ENCODE measurements at regions not wholly inside any gene's neighbourhood (a gene's known extent, or its start where the extent isn't known, plus 50 kb on each side); places are given as distances from the start of the nearest gene placed in this dataset.
A peak's percentile ranks its signal among the peaks of the same experiment; 100 is the strongest.

- H2BK15ac ChIP-seq (replicated peaks; ENCODE audit: low read depth) = no peak overlapping the region
- no peak overlapping the region for H4K8ac ChIP-seq (ENCODE audit: low read depth, low read length)
- no CpG with 5 or more reads among the region's 4 CpGs for WGBS (ENCODE audit: extremely low coverage, insufficient coverage, low lambda C conversion rate)
- no peak overlapping the region for H3K56ac ChIP-seq (ENCODE audit: low read length)
- H2AK5ac ChIP-seq (ENCODE audit: low read length) = no peak overlapping the region
- no peak overlapping the region for H3K4me2 ChIP-seq (ENCODE audit: low read length)
- no peaks in the 10 kb centered on the region for H3K79me2 ChIP-seq (ENCODE audit: control insufficient read depth, insufficient read depth, low read length)
- no peak overlapping the region for H3K18ac ChIP-seq (ENCODE audit: low read length)
- no peak overlapping the region for H3K9ac ChIP-seq (ENCODE audit: low read length)
- no peak overlapping the region for H3K23ac ChIP-seq (ENCODE audit: low read length)
- H3K4ac ChIP-seq (ENCODE audit: low read depth, low read length) = no peak overlapping the region
- H3K4me1 ChIP-seq (ENCODE audit: control insufficient read depth, low read depth, low read length) = no peaks in the 10 kb centered on the region
- H3K36me3 ChIP-seq (ENCODE audit: control insufficient read depth, insufficient read depth, low read length) = no peaks in the 10 kb centered on the region
- DNase-seq = no peak
- no peak overlapping the region for H3K4me3 ChIP-seq (ENCODE audit: low read length)
- no peak overlapping the region for H2BK5ac ChIP-seq (ENCODE audit: low read length)
- no peak overlapping the region for H3K27ac ChIP-seq (ENCODE audit: low read depth, low read length)
- H3K27me3 ChIP-seq (ENCODE audit: insufficient read depth, low read length, poor library complexity) = no peaks in the 10 kb centered on the region
- H4K5ac ChIP-seq (ENCODE audit: low read length) = no peak overlapping the region
- no peaks in the 10 kb centered on the region for H3K79me1 ChIP-seq (ENCODE audit: low read length)
- H2BK120ac ChIP-seq (ENCODE audit: low read depth, low read length) = no peak overlapping the region
These were observed 696.8 kb upstream of the COX7C start for GRCh38 chr5:85920984-85921383.

- Histone ChIP-seq H2BK120ac (ENCODE audit: low read depth, low read length) (no peak overlapping the region), H3K9ac (ENCODE audit: low read length) (no peak overlapping the region), H3K4me2 (ENCODE audit: low read length) (no peak overlapping the region), H3K23ac (ENCODE audit: low read length) (no peak overlapping the region), H3K79me1 (ENCODE audit: low read length) (no peaks in the 10 kb centered on the region), H3K27me3 (ENCODE audit: insufficient read depth, low read length, poor library complexity) (no peaks in the 10 kb centered on the region), H2BK15ac (replicated peaks; ENCODE audit: low read depth) (no peak overlapping the region), H3K4me1 (ENCODE audit: control insufficient read depth, low read depth, low read length) (no peaks in the 10 kb centered on the region), H3K36me3 (ENCODE audit: control insufficient read depth, insufficient read depth, low read length) (no peaks in the 10 kb centered on the region), H3K27ac (ENCODE audit: low read depth, low read length) (no peak overlapping the region), H2BK5ac (ENCODE audit: low read length) (no peak overlapping the region), H3K18ac (ENCODE audit: low read length) (no peak overlapping the region), H3K4ac (ENCODE audit: low read depth, low read length) (no peak overlapping the region), H3K56ac (ENCODE audit: low read length) (no peak overlapping the region), H4K5ac (ENCODE audit: low read length) (no peak overlapping the region), H3K4me3 (ENCODE audit: low read length) (no peak overlapping the region), H4K8ac (ENCODE audit: low read depth, low read length) (no peak overlapping the region), H3K79me2 (ENCODE audit: control insufficient read depth, insufficient read depth, low read length) (no peaks in the 10 kb centered on the region), H2AK5ac (ENCODE audit: low read length) (no peak overlapping the region)
- no CpG with 5 or more reads among the region's 2 CpGs for WGBS (ENCODE audit: extremely low coverage, insufficient coverage, low lambda C conversion rate)
- peak; percentile 29 for DNase-seq
These were observed 696.2 kb upstream of the COX7C start for GRCh38 chr5:85921590-85921989.

- H2AK5ac ChIP-seq (ENCODE audit: low read length) = no peak overlapping the region
- no peak overlapping the region for H3K27ac ChIP-seq (ENCODE audit: low read depth, low read length)
- no peaks in the 10 kb centered on the region for H3K36me3 ChIP-seq (ENCODE audit: control insufficient read depth, insufficient read depth, low read length)
- H3K4me1 ChIP-seq (ENCODE audit: control insufficient read depth, low read depth, low read length) = no peaks in the 10 kb centered on the region
- no peak overlapping the region for H3K9ac ChIP-seq (ENCODE audit: low read length)
- no peaks in the 10 kb centered on the region for H3K27me3 ChIP-seq (ENCODE audit: insufficient read depth, low read length, poor library complexity)
- H2BK120ac ChIP-seq (ENCODE audit: low read depth, low read length) = no peak overlapping the region
- no peak overlapping the region for H3K56ac ChIP-seq (ENCODE audit: low read length)
- no peak overlapping the region for H3K4ac ChIP-seq (ENCODE audit: low read depth, low read length)
- no peak overlapping the region for H3K18ac ChIP-seq (ENCODE audit: low read length)
- H4K8ac ChIP-seq (ENCODE audit: low read depth, low read length) = no peak overlapping the region
- H3K79me1 ChIP-seq (ENCODE audit: low read length) = no peaks in the 10 kb centered on the region
- H2BK5ac ChIP-seq (ENCODE audit: low read length) = no peak overlapping the region
- WGBS (ENCODE audit: extremely low coverage, insufficient coverage, low lambda C conversion rate) = no CpG with 5 or more reads among the region's 4 CpGs
- H3K4me2 ChIP-seq (ENCODE audit: low read length) = no peak overlapping the region
- DNase-seq = no peak
- no peaks in the 10 kb centered on the region for H3K79me2 ChIP-seq (ENCODE audit: control insufficient read depth, insufficient read depth, low read length)
- no peak overlapping the region for H4K5ac ChIP-seq (ENCODE audit: low read length)
- H3K4me3 ChIP-seq (ENCODE audit: low read length) = no peak overlapping the region
- no peak overlapping the region for H3K23ac ChIP-seq (ENCODE audit: low read length)
- H2BK15ac ChIP-seq (replicated peaks; ENCODE audit: low read depth) = no peak overlapping the region
These were observed 690.1 kb upstream of the COX7C start for GRCh38 chr5:85927632-85928031.

- WGBS (ENCODE audit: extremely low coverage, insufficient coverage, low lambda C conversion rate) = no CpG with 5 or more reads among the region's 2 CpGs
- Histone ChIP-seq H2AK5ac (ENCODE audit: low read length) (no peak overlapping the region), H2BK5ac (ENCODE audit: low read length) (no peak overlapping the region), H4K8ac (ENCODE audit: low read depth, low read length) (no peak overlapping the region), H3K79me2 (ENCODE audit: control insufficient read depth, insufficient read depth, low read length) (no peaks in the 10 kb centered on the region), H4K5ac (ENCODE audit: low read length) (no peak overlapping the region), H2BK15ac (replicated peaks; ENCODE audit: low read depth) (no peak overlapping the region), H3K4me1 (ENCODE audit: control insufficient read depth, low read depth, low read length) (no peaks in the 10 kb centered on the region), H3K27ac (ENCODE audit: low read depth, low read length) (no peak overlapping the region), H3K23ac (ENCODE audit: low read length) (no peak overlapping the region), H2BK120ac (ENCODE audit: low read depth, low read length) (no peak overlapping the region), H3K56ac (ENCODE audit: low read length) (no peak overlapping the region), H3K18ac (ENCODE audit: low read length) (no peak overlapping the region), H3K9ac (ENCODE audit: low read length) (no peak overlapping the region), H3K79me1 (ENCODE audit: low read length) (no peaks in the 10 kb centered on the region), H3K36me3 (ENCODE audit: control insufficient read depth, insufficient read depth, low read length) (no peaks in the 10 kb centered on the region), H3K4ac (ENCODE audit: low read depth, low read length) (no peak overlapping the region), H3K27me3 (ENCODE audit: insufficient read depth, low read length, poor library complexity) (no peaks in the 10 kb centered on the region), H3K4me2 (ENCODE audit: low read length) (no peak overlapping the region), H3K4me3 (ENCODE audit: low read length) (no peak overlapping the region)
- DNase-seq = no peak
These were observed 688.0 kb upstream of the COX7C start for GRCh38 chr5:85929713-85930112.

GRCh38 chr5:85931220-85931619 is 686.5 kb upstream of the COX7C start:
- Histone ChIP-seq H3K9ac (ENCODE audit: low read length) (no peak overlapping the region), H2BK120ac (ENCODE audit: low read depth, low read length) (no peak overlapping the region), H3K36me3 (ENCODE audit: control insufficient read depth, insufficient read depth, low read length) (no peaks in the 10 kb centered on the region), H3K79me1 (ENCODE audit: low read length) (no peaks in the 10 kb centered on the region), H3K18ac (ENCODE audit: low read length) (no peak overlapping the region), H4K5ac (ENCODE audit: low read length) (no peak overlapping the region), H3K4me2 (ENCODE audit: low read length) (no peak overlapping the region), H3K4me3 (ENCODE audit: low read length) (no peak overlapping the region), H3K4ac (ENCODE audit: low read depth, low read length) (no peak overlapping the region), H3K4me1 (ENCODE audit: control insufficient read depth, low read depth, low read length) (no peaks in the 10 kb centered on the region), H3K27ac (ENCODE audit: low read depth, low read length) (no peak overlapping the region), H3K27me3 (ENCODE audit: insufficient read depth, low read length, poor library complexity) (no peaks in the 10 kb centered on the region), H4K8ac (ENCODE audit: low read depth, low read length) (no peak overlapping the region), H2BK5ac (ENCODE audit: low read length) (no peak overlapping the region), H2BK15ac (replicated peaks; ENCODE audit: low read depth) (no peak overlapping the region), H3K56ac (ENCODE audit: low read length) (no peak overlapping the region), H2AK5ac (ENCODE audit: low read length) (no peak overlapping the region), H3K23ac (ENCODE audit: low read length) (no peak overlapping the region), H3K79me2 (ENCODE audit: control insufficient read depth, insufficient read depth, low read length) (no peaks in the 10 kb centered on the region)
- no peak for DNase-seq
- WGBS (ENCODE audit: extremely low coverage, insufficient coverage, low lambda C conversion rate) = no CpG with 5 or more reads among the region's 3 CpGs

GRCh38 chr5:85938201-85938600 is 679.5 kb upstream of the COX7C start:
- Histone ChIP-seq H2AK5ac (ENCODE audit: low read length) (no peak overlapping the region), H4K8ac (ENCODE audit: low read depth, low read length) (no peak overlapping the region), H3K4me3 (ENCODE audit: low read length) (no peak overlapping the region), H2BK5ac (ENCODE audit: low read length) (no peak overlapping the region), H3K79me1 (ENCODE audit: low read length) (no peaks in the 10 kb centered on the region), H3K9ac (ENCODE audit: low read length) (no peak overlapping the region), H3K4ac (ENCODE audit: low read depth, low read length) (no peak overlapping the region), H3K23ac (ENCODE audit: low read length) (no peak overlapping the region), H2BK120ac (ENCODE audit: low read depth, low read length) (no peak overlapping the region), H3K56ac (ENCODE audit: low read length) (no peak overlapping the region), H4K5ac (ENCODE audit: low read length) (no peak overlapping the region), H3K27me3 (ENCODE audit: insufficient read depth, low read length, poor library complexity) (no peaks in the 10 kb centered on the region), H2BK15ac (replicated peaks; ENCODE audit: low read depth) (no peak overlapping the region), H3K79me2 (ENCODE audit: control insufficient read depth, insufficient read depth, low read length) (no peaks in the 10 kb centered on the region), H3K36me3 (ENCODE audit: control insufficient read depth, insufficient read depth, low read length) (no peaks in the 10 kb centered on the region), H3K27ac (ENCODE audit: low read depth, low read length) (no peak overlapping the region), H3K4me2 (ENCODE audit: low read length) (no peak overlapping the region), H3K4me1 (ENCODE audit: control insufficient read depth, low read depth, low read length) (no peaks in the 10 kb centered on the region), H3K18ac (ENCODE audit: low read length) (no peak overlapping the region)
- no peak for DNase-seq
- no CpG with 5 or more reads among the region's 3 CpGs for WGBS (ENCODE audit: extremely low coverage, insufficient coverage, low lambda C conversion rate)
